MCF 10A (cell line): ENCODE measurements at regions not wholly inside any gene's neighbourhood (a gene's known extent, or its start where the extent isn't known, plus 50 kb on each side); places are given as distances from the start of the nearest gene placed in this dataset.

Source experiments
- BruUV-seq: library from RNA; stranded (reverse); fragments of 400-500 nt; replicated peaks from 2 replicates; lab custom pipeline; 2021; lab: Mats Ljungman, UMichigan
- CTCF ChIA-PET: fragments of 300-600 bp; sonication (Branson Sonifier 250); formaldehyde crosslinking; extraction: SDS; loops from one replicate; lab custom pipeline; 2021; ENCODE audit warnings: antibody characterized with exemption, inconsistent platforms; lab: Yijun Ruan, JAX
- POLR2A ChIA-PET: fragments of 300-600, 350-650 bp; sonication (Branson Sonifier 250); formaldehyde crosslinking; extraction: SDS; loops from one replicate; lab custom pipeline; 2020; ENCODE audit warnings: antibody characterized with exemption, inconsistent platforms; lab: Yijun Ruan, JAX
- DNase-seq: peaks from one replicate; pipeline ENCODE4 v3.0.0-alpha.2; 2018; ENCODE audit not compliant: unreplicated experiment
- H3K27ac Mint-ChIP-seq: one replicate; pipeline ENCODE4 v1.8.0; 2022; ENCODE audit warnings: mild to moderate bottlenecking, low read depth, mixed read lengths; ENCODE audit not compliant: unreplicated experiment
- H3K27me3 Mint-ChIP-seq: one replicate; pipeline ENCODE4 v1.8.0; 2022; ENCODE audit warnings: mixed read lengths; ENCODE audit not compliant: insufficient read depth, unreplicated experiment
- H3K36me3 Mint-ChIP-seq: one replicate; pipeline ENCODE4 v1.8.0; 2022; ENCODE audit warnings: mild to moderate bottlenecking, moderate library complexity, mixed read lengths; ENCODE audit not compliant: insufficient read depth, unreplicated experiment
- H3K4me1 Mint-ChIP-seq: one replicate; pipeline ENCODE4 v1.8.0; 2022; ENCODE audit warnings: mixed read lengths; ENCODE audit not compliant: insufficient read depth, unreplicated experiment
- H3K4me3 Mint-ChIP-seq: one replicate; pipeline ENCODE4 v1.8.0; 2022; ENCODE audit warnings: mild to moderate bottlenecking, moderate library complexity, mixed read lengths; ENCODE audit not compliant: unreplicated experiment
- H3K9me3 Mint-ChIP-seq: one replicate; pipeline ENCODE4 v1.8.0; 2022; ENCODE audit warnings: mixed read lengths; ENCODE audit not compliant: unreplicated experiment
- intact Hi-C: fragments of 100-400 bp; cut with micrococcal nuclease; formaldehyde crosslinking; loops from 2 replicates; pipeline ENCODE4 v1.14.1; 2022
- TF ChIP-seq, protein P1 (sequence below): fragments of 200-600 bp; IDR thresholded peaks from one replicate; pipeline ENCODE4 v1.8.0; 2022; ENCODE audit warnings: antibody characterized with exemption, mild to moderate bottlenecking; ENCODE audit not compliant: unreplicated experiment

DNA sequence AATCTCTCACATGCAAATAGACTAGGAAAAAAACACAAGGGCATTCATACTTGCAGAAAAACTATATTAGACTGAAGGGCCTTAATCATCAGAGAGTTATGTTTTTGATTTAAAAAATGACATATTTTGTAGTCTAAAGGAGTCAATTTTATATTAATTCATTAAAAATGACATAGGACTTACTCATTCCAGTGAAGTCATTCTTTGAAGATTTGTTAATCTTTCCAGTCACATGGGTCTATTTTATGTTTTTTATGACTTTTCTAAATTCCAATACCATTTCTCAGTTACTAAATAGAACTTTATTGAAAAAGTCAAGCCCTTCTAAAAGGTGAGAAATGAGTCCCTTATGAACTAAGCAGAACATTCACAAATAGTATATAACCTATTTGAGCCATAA is 743.8 kb upstream of the INTU start:
- H3K36me3 Mint-ChIP-seq, result no peaks in the 10 kb centered on the region
- H3K4me1 Mint-ChIP-seq, result no peaks in the 10 kb centered on the region
- H3K27ac Mint-ChIP-seq, result no peak overlapping the region
- CTCF ChIA-PET, result no interaction called here
- POLR2A ChIA-PET, result no interaction called here
- no peak overlapping the region for H3K4me3 Mint-ChIP-seq
- intact Hi-C loops, result no loop called here
- H3K27me3 Mint-ChIP-seq, result no peaks in the 10 kb centered on the region
- no peaks in the 10 kb centered on the region for H3K9me3 Mint-ChIP-seq
- no TSS peak for BruUV-seq
- DNase-seq, result no peak
- TF ChIP-seq, protein P1, sequence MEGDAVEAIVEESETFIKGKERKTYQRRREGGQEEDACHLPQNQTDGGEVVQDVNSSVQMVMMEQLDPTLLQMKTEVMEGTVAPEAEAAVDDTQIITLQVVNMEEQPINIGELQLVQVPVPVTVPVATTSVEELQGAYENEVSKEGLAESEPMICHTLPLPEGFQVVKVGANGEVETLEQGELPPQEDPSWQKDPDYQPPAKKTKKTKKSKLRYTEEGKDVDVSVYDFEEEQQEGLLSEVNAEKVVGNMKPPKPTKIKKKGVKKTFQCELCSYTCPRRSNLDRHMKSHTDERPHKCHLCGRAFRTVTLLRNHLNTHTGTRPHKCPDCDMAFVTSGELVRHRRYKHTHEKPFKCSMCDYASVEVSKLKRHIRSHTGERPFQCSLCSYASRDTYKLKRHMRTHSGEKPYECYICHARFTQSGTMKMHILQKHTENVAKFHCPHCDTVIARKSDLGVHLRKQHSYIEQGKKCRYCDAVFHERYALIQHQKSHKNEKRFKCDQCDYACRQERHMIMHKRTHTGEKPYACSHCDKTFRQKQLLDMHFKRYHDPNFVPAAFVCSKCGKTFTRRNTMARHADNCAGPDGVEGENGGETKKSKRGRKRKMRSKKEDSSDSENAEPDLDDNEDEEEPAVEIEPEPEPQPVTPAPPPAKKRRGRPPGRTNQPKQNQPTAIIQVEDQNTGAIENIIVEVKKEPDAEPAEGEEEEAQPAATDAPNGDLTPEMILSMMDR, result no peak

DNA sequence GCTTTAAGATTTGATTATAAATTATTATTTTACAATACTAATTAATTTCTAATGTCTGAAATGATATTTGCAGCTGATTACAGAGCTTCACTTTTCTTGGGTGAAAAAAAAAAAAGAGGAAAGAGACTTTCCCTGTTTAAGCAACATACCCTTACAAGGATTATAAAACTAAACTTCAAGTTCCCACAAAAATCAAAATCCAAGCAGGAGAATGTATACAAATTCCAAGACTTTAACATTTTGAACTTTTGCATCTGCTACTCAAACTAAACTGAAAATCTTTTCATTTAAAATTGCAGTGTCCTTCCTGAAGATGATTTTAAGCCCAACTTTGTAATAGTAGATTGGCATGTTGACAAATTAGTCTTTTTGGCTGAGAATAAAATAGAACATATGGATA is 742.4 kb upstream of the INTU start:
- Mint-ChIP-seq H3K36me3 (no peaks in the 10 kb centered on the region), H3K27ac (no peak overlapping the region), H3K9me3 (no peaks in the 10 kb centered on the region), H3K4me3 (no peak overlapping the region), H3K4me1 (no peaks in the 10 kb centered on the region), H3K27me3 (no peaks in the 10 kb centered on the region)
- BruUV-seq, result no TSS peak
- TF ChIP-seq, protein P1, result no peak
- DNase-seq, result no peak
- intact Hi-C loops, result no loop called here
- ChIA-PET POLR2A (no interaction called here), CTCF (no interaction called here)

DNA sequence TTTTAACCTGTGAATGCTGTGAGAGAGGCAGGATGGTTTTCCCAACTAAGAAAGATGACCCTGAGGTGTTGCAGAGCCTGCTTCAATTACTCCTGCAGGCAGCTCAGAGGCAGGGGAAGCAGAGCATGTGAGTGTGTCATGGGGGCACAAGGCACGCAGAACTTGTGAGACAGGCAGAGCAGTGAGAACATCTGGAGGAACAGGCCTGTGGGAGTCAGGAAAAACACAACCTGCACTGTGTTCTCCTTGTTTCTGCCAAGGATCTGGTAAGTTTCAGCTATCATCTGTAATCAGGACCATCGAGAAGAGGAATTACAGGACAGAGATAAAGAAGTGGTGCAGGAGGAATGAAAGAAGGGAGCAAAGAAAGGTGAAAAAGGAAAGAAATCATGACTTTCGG is 741.8 kb upstream of the INTU start:
- no peak for DNase-seq
- Mint-ChIP-seq H3K4me1 (no peaks in the 10 kb centered on the region), H3K27me3 (no peaks in the 10 kb centered on the region), H3K9me3 (peaks cover 2% of the 10 kb centered on the region), H3K4me3 (no peak overlapping the region), H3K36me3 (no peaks in the 10 kb centered on the region), H3K27ac (no peak overlapping the region)
- no TSS peak for BruUV-seq
- TF ChIP-seq, protein P1, result no peak
- CTCF ChIA-PET, result no interaction called here
- intact Hi-C loops, result no loop called here
- POLR2A ChIA-PET, result interaction anchor here (0.7 kb wide), 1 partner anchor 608 kb away, joined by 4 read pairs; no protein-coding TSS in a partner anchor

DNA sequence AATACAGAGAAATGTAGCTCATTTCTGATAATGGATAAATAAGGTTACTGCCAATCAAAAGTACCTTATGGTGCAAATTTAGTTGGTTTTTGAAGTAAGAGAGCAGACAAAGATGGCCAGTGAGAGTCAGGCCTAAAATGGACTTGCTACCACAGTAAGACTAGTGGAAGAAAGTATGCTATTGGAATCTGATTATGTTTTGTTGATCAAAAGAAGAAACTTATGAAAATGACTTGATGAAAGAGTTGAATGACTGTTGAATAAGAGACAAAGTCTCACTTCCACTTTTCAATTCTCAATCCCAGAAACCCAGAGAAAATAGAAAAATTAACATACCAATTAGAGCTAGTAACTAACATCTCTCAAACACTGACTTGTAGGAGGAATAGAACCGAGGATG is 737.8 kb upstream of the INTU start:
- POLR2A ChIA-PET, result no interaction called here
- TF ChIP-seq, protein P1, result no peak
- DNase-seq, result no peak
- no TSS peak for BruUV-seq
- peaks cover 20% of the 10 kb centered on the region for H3K9me3 Mint-ChIP-seq
- H3K4me3 Mint-ChIP-seq, result no peak overlapping the region
- intact Hi-C loops, result no loop called here
- H3K4me1 Mint-ChIP-seq, result peaks cover 9% of the 10 kb centered on the region
- no peaks in the 10 kb centered on the region for H3K27me3 Mint-ChIP-seq
- H3K36me3 Mint-ChIP-seq, result no peaks in the 10 kb centered on the region
- CTCF ChIA-PET, result no interaction called here
- no peak overlapping the region for H3K27ac Mint-ChIP-seq
